Stimulated activated CD4-positive, alpha-beta T cell treated with anti-CD3 and anti-CD28 coated beads, Interleukin-15, amount 100 ng/mL, for 48 hours (primary cell): ENCODE measurements at regions not wholly inside any gene's neighbourhood (a gene's known extent, or its start where the extent isn't known, plus 50 kb on each side); places are given as distances from the start of the nearest gene placed in this dataset.
"Not testable (repeated sequence)": the region's sequence is repeated elsewhere in the genome, so short reads cannot be mapped to it uniquely, and the experiment has no call there.

Source experiments
- DNase-seq, 2 donors: peaks; one replicate each; pipeline ENCODE4 v3.0.0-alpha.2; 2020; ENCODE audit warnings: low read depth in 2 of 2

- no peak for DNase-seq
These were observed 446.8 kb upstream of the DPH6 start for GRCh38 chr15:35992791-35993190.

GRCh38 chr15:35993196-35993595, 447.2 kb upstream of the DPH6 start:
- DNase-seq = no peak

DNA sequence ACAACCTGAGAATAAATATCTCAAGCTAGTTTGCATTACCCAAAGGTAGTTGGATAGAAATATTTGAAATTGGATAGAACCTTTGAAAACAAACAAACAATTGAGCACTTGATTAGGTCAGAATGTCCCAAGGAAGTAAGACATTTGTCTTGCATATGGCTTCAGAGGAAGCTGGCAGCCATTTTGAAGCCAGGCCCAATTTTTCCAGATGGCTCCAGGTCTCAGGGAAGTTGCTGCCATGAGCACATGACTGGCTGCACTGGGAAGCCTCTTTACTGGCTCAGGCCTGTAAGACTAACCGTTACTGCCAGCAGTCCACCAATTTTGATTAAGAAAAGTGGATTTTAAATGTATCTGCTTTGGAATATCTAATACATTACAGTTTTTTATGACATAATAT, 448.9 kb upstream of the DPH6 start:
- DNase-seq = no peak

DNA sequence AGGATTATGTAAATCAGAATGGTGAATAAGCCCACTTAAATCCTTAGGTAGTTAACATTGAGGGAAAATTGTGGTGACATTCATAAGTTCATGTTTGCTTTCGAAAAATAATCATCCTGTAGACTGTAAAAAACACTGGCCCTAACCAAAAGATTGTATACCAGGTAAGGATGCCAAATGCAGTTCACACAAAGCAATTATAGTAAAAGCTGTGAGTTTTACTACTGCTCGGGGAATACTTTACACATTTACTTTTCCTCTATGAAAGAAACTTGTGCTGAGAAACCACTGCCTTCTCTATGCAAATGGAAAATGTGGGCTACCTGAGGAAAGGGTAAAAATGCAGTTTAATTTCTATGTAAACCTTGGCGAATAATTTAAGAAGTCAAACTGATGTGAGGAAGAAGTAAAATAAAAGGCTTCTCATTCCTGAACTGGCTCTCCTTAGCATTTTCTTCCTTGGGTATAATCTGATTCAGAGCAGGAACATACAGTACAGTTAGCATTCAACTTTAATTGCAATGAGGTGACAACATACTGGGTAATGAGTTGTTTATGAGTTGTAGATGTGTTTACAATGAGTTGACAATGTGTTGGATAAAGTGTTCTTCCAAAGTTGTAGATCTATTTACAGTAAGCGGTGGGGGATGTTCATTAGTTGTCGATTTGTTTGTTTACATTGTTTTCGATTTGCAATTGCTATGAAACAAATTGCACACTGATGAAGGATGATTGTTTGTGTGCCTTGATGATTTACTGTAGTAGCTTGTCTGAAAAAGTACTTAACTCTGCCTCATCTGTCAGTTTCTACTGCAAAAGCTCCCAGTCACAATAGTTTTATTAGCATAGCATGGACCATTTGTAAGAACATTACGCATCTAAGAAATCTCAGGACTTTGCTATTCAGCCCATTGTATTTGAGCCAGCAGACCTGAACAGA, 453.0 kb upstream of the DPH6 start:
- DNase-seq = no peak

DNA sequence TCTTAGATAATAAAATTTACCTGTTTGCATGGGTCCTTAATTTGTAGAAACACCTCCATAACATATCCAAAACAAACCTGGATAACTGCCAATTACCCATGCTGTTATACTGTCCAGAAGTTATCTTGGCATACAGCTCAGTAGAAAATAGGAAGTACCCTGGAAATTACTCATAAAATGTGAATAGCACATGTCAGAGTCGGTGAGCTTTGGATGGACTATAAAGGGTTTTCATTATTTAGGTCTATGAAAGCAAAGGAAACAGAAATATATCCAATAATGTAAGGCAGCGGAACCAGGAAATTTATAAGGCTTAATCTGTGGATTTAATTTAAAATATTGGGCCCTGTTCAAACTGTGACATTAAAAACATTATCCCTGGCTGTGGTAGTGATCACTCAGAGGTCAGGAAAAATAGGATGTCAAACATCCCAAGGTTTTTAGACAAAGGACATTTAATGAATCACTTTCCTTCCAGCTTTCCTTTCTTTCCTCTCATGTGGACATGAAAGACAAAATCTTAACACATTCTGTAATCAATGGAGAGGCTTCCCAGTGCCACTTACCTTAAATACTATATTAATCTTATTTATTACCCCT, 459.0 kb upstream of the DPH6 start:
- no peak for DNase-seq

GRCh38 chr15:36005542-36005941, 459.6 kb upstream of the DPH6 start:
- DNase-seq = no peak

DNA sequence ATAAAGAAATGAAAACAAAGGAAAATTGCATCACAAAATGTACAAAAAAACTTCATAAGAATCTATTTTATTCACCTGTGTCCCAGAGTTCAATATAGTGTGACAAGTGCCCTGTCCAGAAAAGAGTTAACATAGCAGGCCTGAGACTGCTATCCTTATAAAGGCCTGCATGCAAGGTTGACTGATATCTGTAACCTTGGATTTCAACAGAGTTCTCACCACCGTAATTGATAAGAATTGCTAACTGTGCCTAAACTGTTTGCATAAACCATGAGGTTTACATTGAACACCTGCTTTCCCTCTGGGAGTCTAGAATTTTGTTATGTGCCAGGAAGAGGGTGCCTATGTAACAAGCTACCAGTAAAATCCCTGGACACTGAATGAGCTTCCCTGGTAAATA, 461.7 kb upstream of the DPH6 start:
- no peak for DNase-seq

DNA sequence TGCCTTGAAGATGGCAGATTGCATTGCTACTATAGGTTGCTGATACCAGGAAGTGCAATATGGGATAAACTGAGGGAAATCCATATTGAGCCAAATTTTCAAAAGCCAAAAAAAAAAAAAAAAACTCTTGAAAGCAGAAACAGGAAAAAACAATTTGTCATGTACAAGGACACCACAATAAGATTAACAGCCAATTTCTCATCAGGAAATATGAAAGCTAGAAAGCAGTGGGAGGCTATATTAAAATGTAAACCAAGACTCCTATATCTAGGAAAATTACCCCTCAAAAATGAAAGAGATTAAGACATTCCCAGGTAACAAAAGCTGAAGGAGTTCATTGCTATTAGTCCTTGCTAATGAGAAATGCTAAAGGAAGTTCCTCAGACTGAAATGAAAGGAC, 462.8 kb upstream of the DPH6 start:
- DNase-seq = no peak

DNA sequence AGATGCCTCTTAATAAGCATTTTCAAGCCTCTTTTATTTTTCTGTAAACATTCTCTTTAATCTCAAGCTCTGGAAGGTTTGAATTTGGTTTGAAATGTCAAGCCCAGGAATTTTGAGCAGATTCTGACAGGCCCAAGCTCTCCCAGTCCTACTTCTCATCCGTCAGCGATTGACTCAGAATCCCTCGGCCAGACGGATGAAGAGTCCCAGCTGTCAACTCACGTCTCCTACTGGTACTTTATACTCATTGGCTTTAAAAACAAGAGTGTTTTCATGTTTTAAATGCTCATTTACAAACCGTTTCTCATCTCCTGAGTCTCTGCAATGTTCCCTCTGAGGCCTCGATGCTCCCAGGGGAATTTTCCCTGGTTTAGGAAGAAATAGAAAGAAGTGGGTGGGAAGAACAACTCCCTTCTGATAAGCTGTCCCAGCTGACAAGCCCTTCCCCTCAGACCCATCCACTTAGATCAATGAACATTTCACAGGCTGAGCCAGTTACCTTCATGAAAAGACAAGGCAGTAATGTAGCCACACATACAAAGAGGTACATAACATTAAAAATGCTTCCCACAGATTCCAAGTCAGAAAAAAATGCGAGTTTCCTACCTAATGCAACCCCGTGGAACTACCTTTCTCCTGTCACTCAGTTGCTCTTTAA, 478.2 kb upstream of the DPH6 start:
- no peak for DNase-seq

DNA sequence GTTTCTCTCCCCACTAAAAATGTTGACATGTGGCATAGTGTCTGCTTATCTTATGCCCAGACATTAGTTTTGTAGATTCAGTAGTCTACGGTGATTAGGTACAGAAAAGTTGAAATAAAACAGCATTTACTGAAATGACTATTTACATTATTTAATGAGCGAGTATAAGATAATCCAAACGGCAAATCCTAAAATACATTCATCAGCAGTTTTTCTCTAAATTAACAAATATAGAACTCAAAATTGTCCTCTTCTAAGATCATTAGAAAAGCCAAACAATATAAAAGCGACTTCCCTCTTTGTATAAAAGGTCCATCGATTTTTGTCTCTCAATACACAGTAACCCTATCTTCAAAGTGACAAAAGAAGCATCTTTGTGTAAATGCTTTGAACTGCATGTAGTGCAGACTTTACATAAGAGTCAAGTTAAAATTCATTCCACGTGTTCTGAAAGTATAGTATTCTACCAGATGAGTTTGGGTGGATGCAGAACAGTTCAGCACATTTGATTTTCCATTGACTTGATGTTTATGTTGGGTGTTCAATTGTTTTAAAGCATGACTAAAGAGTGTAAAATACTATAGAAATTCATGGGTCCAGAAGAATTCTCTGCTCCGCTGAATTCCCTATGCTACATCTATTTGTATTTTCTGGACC, 480.8 kb upstream of the DPH6 start:
- no peak for DNase-seq

DNA sequence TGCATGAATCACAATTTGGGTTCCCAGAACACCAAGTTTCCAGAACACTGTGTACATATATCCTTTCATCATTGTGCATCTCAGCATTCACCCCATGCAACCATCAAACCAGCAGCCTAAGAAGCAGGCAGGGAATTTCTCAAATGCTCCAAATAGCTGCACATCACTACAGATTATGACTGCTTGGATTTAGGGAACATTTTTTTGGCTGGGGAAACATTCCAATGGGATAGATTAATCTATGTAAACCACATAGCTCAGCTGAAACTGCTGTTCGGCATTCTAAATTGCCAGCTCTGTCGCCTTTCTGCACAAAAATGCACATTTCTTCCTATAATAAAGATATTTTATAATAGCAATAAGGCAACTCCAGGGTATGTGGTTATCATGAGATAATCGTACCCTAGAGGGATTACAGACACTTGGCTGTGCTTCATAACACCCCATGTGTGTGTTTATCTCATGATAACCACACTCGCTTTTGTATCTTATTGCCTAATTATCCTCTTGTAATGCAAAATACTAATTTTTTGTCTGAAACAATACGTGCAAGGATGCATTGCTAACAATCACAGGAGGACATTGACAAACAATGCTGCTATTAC, 483.7 kb upstream of the DPH6 start:
- DNase-seq = no peak

GRCh38 chr15:36039996-36040572, 494.1 kb upstream of the DPH6 start:
- no peak for DNase-seq

DNA sequence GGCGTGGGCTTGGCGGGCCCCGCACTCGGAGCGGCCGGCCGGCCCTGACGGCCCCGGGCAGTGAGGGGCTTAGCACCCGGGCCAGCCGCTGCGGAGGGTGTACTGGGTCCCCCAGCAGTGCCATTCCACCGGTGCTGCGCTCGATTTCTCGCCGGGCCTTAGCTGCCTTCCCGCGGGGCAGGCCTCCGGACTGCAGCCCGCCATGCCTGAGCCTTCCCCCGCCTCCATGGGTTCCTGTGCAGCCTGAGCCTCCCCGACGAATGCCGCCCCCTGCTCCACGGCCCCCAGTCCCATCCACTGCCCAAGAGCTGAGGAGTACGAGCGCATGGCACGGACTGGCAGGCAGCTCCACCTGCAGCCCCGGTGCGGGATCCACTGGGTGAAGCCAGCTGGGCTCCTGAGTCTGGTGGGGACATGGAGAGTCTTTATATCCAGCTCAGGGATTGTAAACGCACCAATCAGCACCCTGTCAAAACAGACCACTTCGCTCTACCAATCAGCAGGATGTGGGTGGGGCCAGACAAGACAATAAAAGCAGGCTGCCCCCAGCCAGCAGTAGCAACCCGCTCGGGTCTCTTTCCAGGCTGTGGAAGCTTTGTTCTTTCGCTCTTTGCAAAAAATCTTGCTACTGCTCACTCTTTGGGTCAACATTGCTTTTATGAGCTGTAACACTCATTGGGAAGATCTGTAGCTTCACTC, 501.2 kb upstream of the DPH6 start:
- DNase-seq = not testable (repeated sequence)

DNA sequence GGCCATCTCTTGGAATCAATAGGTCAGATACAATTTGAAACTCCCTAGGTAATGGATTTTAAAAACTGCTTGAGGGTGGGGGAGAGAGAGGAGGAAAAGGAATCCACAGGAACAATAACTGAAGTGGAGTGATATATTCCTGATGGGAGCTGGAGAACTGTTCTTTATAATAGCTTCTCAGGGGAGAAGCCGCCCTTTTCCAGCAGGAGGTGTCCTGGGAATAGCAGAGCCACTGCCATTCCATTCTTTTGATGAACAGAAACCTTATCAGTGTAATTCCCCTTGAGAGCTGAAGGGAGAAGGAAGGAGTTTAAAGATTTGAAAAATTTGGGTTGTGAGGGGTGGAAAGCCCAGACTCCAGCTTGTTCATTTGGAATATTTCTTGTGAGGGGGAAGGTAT, 504.9 kb upstream of the DPH6 start:
- DNase-seq = no peak

- DNase-seq = not testable (repeated sequence)
These were observed 506.7 kb upstream of the DPH6 start for GRCh38 chr15:36052641-36053040.

DNA sequence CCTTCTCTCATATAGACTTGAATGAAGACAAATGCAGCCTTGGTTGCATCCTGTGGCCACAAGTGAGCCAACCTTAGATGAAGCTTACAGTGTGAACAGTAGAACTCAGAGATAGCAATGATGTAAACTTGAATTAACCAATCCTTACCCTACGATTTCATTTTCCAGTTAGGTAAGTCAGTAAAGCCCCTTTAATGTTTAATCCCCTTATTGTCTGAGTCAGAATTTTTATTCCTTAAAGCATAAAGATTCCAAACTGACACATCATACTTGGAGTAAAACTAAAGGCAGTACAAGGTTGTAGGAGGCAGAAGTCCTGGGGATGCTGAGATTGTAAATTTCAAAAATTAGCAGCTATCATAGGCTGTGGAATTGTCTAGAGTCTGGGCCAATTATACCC, 507.8 kb upstream of the DPH6 start:
- DNase-seq = no peak

DNA sequence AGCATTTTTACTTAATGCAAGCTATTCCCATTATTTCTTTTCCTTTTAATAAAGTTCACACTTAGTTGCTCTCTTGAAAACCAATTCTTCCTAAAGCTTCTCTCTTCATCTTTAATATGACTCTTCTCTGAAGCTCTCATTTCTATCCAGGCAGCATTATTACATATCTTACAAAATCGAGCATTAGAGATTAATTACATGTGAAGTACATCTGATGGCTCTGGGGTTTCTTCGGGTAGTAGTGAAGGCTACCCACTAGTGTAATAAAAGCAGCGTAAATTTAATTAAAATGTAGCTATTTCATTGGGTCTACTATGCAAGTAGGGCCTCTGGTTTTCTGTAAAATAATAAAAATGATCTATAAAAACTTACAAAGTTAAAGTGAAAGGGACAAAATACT, 513.6 kb upstream of the DPH6 start:
- no peak for DNase-seq

DNA sequence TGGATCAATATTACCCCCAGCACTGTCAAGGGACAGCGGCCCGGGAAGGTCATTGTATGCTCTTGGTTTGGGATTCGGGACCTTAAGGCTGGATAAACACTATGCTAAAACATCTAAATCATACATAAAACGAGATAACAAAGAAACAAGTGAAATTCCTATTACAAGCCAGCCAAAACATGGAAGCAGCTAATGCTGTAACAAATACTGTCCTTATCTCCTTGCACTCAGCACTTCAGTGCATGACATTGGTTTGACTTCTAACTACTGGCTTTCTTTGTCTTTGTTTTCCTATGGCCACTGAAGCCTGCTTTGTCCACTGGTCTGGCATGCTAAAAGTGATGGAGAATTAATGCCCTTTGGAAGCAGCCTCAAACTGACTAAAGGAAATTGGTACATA, 516.4 kb upstream of the DPH6 start:
- DNase-seq = no peak

- DNase-seq = no peak
These were observed 512.7 kb upstream of the CDIN1 start for GRCh38 chr15:36066757-36067156.

- no peak for DNase-seq
These were observed 511.7 kb upstream of the CDIN1 start for GRCh38 chr15:36067483-36068274.
